ENCODE measurements at regions not wholly inside any gene's neighbourhood (a gene's known extent, or its start where the extent isn't known, plus 50 kb on each side); places are given as distances from the start of the nearest gene placed in this dataset.

- TF ChIP-seq ZNF586 (CRISPR knock-in tag; conservative IDR thresholded peaks at IDR 0.05) (no peak), NFYB (IDR thresholded peaks at IDR 0.05; ENCODE audit: extremely low read depth, insufficient read length) (no peak), ATF3 (IDR thresholded peaks at IDR 0.05) (no peak), ATF3 (CRISPR knock-in tag; conservative IDR thresholded peaks at IDR 0.05) (no peak), HINFP (tag; conservative IDR thresholded peaks at IDR 0.05; ENCODE audit: low read depth) (no peak), MLX (CRISPR knock-in tag; conservative IDR thresholded peaks at IDR 0.05) (no peak), ZNF232 (CRISPR knock-in tag; IDR thresholded peaks at IDR 0.05) (no peak), FOS (IDR thresholded peaks at IDR 0.05; ENCODE audit: extremely low read depth, insufficient read length) (no peak), RREB1 (CRISPR knock-in tag; IDR thresholded peaks at IDR 0.05) (peak; percentile 52; the same call in 1 of the 2 replicates), CC2D1A (IDR thresholded peaks at IDR 0.05) (peak; percentile 52; the same call in 1 of the 2 replicates), ZNF347 (CRISPR knock-in tag; IDR thresholded peaks at IDR 0.05; ENCODE audit: low read depth) (no peak), NCOA1 (IDR thresholded peaks at IDR 0.05; ENCODE audit: low read depth) (peak; percentile 74), ZNF324 (CRISPR knock-in tag; IDR thresholded peaks at IDR 0.05) (no peak)
These were observed 81.8 kb upstream of the CAV2 start (continued) for GRCh38 chr7:116417593-116418345.

All from K562 (cell line).